ENCODE measurements at regions not wholly inside any gene's neighbourhood (a gene's known extent, or its start where the extent isn't known, plus 50 kb on each side); places are given as distances from the start of the nearest gene placed in this dataset.
"Not testable (repeated sequence)": the region's sequence is repeated elsewhere in the genome, so short reads cannot be mapped to it uniquely, and the experiment has no call there.

- not testable (repeated sequence) for DNase-seq (ENCODE audit: low spot score)
Observed at GRCh38 chr6:27826612-27826985, 85.6 kb downstream of the OR2B2 start.

GRCh38 chr6:27825848-27826611 is 86.2 kb downstream of the OR2B2 start:
- DNase-seq (ENCODE audit: low spot score), result not testable (repeated sequence)

GRCh38 chr6:27825025-27825793 is 87.0 kb downstream of the OR2B2 start:
- no peak for DNase-seq (ENCODE audit: low spot score)

DNA sequence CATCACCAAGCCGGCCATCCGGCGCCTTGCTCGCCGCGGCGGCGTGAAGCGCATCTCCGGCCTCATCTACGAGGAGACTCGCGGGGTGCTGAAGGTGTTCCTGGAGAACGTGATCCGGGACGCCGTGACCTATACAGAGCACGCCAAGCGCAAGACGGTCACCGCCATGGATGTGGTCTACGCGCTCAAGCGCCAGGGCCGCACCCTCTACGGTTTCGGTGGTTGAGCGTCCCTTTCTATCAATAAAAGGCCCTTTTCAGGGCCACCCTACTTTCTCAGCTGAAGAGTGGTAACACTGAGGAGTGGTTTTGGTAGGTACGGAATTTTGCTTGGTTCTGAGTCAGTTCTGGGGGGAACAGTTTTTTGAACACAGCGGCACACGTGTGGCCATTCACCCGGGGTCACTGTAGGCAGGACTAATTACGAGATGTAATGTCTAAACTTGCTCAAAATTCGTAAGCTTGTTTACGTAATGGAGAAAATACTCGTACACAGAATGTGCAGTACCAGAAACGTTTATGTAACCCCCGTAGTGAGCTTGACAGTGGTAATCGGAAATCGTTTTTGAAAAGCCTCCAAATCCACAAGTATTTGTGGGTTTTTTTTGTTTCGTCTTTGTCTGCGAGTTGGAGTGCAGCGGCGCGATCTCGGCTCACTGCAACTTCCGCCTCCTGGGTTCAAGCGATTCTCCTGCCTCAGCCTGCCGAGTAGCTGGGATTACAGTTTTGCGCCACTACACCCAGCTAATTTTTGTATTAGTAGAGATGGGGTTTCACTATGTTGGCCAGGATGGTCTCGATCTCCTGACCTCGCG is 87.8 kb downstream of the OR2B2 start:
- peak; percentile 40 for DNase-seq (ENCODE audit: low spot score)

DNA sequence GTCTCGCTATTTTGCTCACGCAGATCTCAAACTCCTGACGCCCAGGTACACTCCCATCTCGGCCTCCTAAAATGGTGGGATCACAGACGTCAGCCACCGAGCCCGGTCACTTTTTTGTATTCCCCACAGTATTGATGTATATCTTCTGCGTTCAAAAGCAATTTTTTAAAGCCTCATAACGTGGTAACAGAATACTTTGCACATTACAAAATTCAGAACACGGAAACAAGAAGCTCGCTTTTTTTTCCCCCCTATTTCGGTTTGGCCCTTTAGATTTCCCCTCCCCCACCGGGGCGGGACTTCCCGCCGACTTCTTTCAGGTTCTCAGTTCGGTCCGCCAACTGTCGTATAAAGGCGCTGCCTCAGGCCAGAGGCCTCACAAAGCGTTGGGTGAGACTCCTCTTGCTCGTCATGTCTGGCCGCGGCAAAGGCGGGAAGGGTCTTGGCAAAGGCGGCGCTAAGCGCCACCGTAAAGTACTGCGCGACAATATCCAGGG is 88.4 kb downstream of the OR2B2 start:
- peak; percentile 73 for DNase-seq (ENCODE audit: low spot score)

GRCh38 chr6:27816906-27817305 is 95.3 kb downstream of the OR2B2 start:
- DNase-seq (ENCODE audit: low spot score), result no peak

- peak; percentile 93 for DNase-seq (ENCODE audit: low spot score)
Observed at GRCh38 chr6:27814665-27815424, 97.4 kb downstream of the OR2B2 start.

- DNase-seq (ENCODE audit: low spot score), result not testable (repeated sequence)
Observed at GRCh38 chr6:27814415-27814664, 97.9 kb downstream of the OR2B2 start.

DNA sequence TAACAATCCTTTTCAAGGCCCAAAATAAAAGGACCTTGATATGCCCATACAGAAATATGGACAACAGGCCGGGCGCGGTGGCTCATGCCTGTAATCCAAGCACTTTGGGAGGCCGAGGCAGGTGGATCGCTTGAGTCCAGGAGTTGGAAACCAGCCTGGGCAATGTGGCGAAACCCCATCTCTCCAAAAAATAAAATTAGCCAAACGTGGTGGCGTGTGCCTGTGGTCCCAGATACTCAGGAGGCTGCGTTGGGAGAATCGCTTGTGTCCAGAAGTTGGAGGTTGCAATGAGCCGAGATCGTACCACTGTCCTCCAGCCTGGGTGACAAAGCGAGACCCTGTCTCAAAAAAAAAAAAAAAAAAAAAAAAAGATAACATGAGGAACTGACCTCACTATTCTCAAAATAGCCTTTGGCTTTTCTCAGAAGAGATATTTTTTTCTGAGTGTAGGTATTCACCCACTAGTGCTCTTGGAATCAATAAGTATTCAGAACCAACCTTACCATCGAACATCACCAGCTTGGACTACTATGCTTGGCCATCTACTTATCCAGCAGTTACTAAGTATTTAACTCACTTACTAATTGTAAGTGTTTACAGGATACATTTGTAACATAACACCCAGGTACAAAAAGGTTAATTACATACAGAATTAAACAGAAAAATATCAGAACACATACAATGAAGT is 99.2 kb downstream of the OR2B2 start:
- DNase-seq (ENCODE audit: low spot score), result no peak

- DNase-seq (ENCODE audit: low spot score), result no peak
Observed at GRCh38 chr6:27812078-27812804, 100.0 kb downstream of the OR2B2 start.

- no peak for DNase-seq (ENCODE audit: low spot score)
Observed at GRCh38 chr6:27811451-27811772, 100.8 kb downstream of the OR2B2 start.

GRCh38 chr6:27810768-27811450 is 101.3 kb downstream of the OR2B2 start:
- DNase-seq (ENCODE audit: low spot score), result no peak

DNA sequence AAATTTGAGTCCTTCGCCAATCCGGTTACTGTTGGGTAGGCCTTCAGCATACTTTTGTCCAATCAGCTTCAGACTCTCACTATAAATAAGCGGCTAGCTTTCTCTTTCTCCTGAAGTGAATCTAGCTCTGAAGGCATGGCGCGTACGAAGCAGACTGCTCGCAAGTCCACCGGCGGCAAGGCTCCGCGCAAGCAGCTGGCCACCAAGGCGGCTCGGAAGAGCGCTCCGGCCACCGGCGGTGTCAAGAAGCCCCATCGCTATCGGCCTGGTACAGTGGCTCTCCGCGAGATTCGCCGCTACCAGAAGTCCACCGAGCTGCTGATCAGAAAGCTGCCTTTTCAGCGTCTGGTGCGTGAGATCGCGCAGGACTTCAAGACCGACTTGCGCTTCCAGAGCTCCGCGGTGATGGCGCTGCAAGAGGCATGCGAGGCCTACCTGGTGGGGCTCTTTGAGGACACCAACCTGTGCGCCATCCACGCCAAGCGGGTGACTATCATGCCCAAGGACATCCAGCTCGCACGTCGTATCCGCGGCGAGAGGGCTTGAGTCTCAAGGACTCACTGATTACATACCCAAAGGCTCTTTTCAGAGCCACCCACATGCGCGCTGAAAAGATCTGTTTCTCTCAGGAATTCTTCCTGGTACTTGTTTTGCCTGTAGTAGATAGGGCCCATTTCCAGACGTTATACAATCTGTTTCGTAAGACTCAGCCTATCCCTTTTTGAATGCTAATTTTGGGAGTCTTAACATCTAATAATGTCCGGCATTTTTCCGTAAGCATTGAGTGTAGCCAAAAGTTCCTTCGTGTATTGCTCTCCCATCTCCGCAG is 102.0 kb downstream of the OR2B2 start:
- peak; percentile 93 for DNase-seq (ENCODE audit: low spot score)

DNA sequence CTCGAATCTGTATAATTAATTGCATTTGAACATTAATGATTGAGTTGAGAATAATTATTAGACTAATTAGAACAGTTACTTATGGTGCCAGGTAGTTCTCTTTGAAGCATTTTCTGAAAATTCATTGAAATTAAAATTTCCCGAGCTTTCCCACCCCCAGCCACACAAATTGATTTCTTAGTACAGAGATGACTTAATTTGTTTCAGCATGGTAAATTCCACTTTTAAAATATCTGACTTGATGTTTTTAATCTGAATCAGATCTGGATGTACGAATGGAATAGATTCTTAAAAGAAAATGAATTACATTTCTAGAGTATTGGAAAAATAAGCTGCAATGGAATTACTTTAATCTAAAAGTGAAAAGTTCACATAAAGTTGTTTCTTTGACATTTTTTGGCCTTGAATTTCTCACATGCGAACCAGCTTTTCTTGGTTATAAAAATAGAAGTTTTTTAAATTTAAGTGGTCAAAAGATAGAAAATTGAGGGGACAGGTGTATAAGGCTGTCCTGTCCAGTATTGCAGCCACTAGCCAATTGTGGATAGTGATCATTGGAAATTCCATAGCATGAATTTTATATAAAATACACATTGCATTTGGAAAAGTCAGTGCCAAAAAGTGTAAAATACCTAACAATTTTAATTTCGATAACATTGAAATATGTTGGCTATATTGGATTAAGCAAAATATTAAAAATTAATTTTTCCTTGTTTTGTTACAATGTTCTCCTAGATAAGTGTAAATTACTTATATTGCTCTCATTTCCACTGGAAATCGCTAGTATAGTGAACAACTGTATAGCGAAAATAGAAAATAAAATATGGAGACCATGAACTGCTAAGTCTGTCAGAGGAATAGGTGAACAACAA is 102.9 kb downstream of the OR2B2 start:
- DNase-seq (ENCODE audit: low spot score), result no peak

GRCh38 chr6:27808242-27809066 is 103.7 kb downstream of the OR2B2 start:
- DNase-seq (ENCODE audit: low spot score), result not testable (repeated sequence)

- peak; percentile 89 for DNase-seq (ENCODE audit: low spot score)
Observed at GRCh38 chr6:27807441-27808241, 104.6 kb downstream of the OR2B2 start.

All from CD4-positive, alpha-beta T cell treated with Interleukin-15 for 4 hours (primary cell).